Activated T-cell treated with anti-CD3 and anti-CD28 coated beads for 1 hour (primary cell): ENCODE measurements at regions not wholly inside any gene's neighbourhood (a gene's known extent, or its start where the extent isn't known, plus 50 kb on each side); places are given as distances from the start of the nearest gene placed in this dataset.
"Not testable (repeated sequence)": the region's sequence is repeated elsewhere in the genome, so short reads cannot be mapped to it uniquely, and the experiment has no call there.

Experiments used
- DNase-seq: peaks from one replicate; pipeline ENCODE4 v3.0.0-alpha.2; 2020; ENCODE audit warnings: low read depth

DNA sequence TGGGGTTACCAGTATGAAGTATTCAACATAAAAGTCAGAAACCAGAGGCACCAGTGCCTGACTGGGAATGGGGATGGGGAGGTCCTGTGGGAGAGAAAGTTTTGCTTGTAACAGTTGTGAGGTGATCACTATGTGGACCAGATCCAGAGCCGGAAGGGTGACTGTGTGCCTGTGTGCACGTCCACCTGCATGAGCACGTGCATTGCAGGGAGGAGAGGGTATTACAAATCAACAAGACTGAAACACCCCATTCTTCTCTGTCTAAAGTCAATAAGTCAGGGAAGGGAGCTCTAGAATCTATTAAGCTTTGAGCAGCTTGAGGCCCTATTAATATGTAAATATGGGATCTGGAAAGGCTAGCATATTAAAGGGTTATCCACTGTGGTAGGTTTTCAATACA lies 241.0 kb upstream of the ACVR2A start:
- DNase-seq = no peak

- DNase-seq = no peak
Observed at GRCh38 chr2:147603447-147603846, 241.4 kb upstream of the ACVR2A start.

DNA sequence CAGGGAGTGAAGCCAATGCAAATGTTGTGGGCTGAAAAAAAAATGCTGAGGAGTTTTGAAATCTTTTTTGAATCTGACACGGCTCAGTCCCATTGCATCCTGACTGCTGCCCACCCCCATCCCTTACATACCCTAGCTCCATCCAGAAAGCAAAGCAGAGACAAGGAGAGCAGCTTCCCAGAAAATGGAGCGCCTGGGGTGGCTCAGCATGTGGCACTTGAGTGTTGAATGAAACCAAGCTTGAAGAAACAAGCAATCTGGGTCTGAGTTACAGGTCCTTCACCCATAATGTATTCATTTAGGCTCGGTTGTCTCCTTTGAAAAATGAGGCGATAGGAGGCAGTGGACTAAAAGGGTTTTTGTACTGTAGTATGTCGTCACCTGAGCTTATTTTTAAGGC lies 244.2 kb upstream of the ACVR2A start:
- DNase-seq = no peak

DNA sequence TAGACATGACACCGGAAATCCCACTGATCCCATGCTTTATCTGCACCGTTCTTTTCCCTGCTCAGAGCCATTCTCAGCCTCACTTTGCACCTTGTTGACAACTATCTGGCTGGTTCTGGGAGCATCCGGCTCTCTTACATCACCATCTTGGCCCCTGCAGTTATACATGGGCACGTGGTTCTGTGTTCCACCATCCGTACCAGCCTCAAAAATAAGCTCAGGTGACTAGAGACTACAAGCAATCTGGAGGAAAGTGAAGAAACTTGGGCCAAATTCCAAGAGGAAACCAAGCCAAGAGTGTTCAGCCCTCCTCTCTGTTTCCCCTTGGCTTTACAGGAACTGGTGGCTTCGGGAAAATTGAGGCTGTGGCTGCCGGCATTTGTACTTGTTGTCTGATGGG lies 244.6 kb upstream of the ACVR2A start:
- no peak for DNase-seq

- no peak for DNase-seq
Observed at GRCh38 chr2:147595200-147595599, 249.6 kb upstream of the ACVR2A start.

DNA sequence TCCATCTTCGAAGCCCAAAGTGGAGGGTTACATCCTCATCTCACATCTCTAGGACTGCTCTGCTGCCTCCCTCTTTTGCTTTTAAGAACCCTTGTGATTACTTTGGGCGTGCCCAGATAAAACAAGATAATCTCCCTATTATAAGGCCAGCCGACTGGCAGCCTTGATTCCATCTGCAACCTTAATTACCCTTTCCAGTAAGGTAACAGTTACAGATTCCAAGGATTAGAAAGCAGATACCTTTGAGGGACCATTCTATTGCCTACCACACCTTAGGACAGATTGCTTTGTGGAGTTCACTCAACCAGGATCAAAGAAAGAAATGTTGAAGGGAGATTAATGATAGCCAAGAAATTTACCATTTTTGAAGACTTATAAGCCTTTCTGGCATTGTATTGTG lies 250.8 kb upstream of the ACVR2A start:
- DNase-seq = no peak

DNA sequence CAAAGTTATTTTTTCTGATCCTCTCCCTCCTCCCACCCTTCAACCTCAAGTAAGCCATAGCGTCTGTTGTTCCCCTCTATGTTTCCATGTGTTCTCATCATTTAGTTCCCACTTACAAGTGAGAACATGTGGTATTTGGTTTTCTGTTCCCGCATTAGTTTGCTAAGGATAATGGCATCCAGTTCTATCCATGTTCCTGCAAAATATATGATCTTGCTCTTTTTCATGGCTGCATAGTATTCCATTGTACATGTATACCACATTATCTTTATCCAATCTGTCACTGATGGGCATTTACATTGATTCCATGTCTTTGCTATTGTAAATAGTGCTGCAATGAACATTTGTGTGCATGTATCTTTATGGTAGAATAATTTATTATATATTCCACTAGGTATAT lies 252.0 kb upstream of the ACVR2A start:
- DNase-seq = not testable (repeated sequence)

DNA sequence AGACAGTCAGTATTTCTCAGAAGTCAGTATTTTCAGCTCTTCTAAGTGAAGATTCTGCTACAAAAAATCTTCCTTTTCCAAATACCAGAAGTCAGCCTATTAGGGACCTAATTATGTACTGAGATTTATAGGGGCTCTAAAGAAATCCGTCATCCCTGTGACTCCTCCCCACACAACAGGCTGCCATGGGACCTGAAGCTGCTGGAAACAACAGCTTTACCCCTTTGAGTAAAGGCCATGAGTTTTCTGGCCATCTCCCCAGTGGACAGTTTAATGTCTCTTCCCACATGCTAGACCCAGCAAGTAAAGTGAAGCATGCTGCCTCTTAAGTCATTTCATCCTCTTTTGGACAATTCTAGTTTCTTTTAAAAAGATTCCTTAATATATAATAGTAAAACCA lies 255.7 kb upstream of the ACVR2A start:
- no peak for DNase-seq

- DNase-seq = no peak
Observed at GRCh38 chr2:147588191-147588590, 256.6 kb upstream of the ACVR2A start.

DNA sequence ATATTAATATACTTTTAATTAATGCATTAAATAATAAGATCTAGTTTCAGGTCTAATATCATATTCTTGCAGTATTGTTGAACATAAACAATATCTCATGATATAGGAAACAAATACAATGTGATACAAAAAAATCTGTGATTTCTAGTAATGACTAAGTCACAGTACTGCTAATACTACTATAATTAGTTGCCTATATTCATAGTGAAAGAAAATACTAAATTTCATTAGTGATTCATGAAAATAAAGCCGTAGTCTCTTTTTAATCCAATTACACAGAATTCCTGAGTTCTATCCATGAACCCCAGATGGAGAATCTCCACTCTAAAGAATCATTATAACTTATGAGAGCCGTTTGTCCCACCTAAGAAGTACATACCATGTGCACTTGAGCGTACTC lies 266.3 kb upstream of the ACVR2A start:
- DNase-seq = no peak

- no peak for DNase-seq
Observed at GRCh38 chr2:147577998-147578380, 266.8 kb upstream of the ACVR2A start.

- DNase-seq = no peak
Observed at GRCh38 chr2:147577323-147577997, 267.4 kb upstream of the ACVR2A start.

DNA sequence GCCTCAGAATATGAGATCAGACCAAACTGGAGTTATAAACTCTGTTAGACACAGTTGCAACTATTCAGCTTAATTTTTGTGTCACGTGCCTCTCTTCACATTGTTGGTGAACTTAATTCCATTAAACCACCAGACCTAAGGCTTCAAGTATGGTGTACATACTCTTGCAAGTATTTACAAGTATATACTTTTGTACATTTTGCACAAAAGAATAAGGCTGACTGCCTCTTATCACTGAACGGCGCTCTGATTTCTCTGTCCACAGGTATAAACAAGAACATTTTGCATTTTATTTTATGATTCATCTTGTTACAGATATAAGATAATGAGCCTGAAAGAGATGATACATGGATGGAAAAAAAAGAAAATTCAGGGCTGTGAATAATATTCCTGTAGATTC lies 269.7 kb upstream of the ACVR2A start:
- DNase-seq = no peak

DNA sequence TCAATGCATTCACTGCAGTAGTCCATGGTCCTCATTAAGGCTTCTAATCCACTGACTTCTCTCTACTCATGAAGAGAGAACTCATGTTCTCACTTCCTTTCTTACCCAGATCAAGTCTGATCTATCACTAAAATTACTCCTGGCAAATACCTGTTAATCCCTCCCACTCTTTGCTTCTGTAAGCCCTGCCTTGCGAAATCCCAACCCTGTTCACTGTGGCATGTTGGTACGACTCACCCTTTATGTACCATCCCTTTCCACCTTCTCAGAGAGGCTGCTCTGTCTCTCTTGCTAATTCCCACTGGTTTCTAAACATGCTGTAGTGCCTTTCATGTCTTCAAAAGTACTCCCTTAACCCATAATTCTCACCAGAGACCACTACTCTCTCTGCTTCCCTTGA lies 272.2 kb upstream of the ACVR2A start:
- DNase-seq = no peak

DNA sequence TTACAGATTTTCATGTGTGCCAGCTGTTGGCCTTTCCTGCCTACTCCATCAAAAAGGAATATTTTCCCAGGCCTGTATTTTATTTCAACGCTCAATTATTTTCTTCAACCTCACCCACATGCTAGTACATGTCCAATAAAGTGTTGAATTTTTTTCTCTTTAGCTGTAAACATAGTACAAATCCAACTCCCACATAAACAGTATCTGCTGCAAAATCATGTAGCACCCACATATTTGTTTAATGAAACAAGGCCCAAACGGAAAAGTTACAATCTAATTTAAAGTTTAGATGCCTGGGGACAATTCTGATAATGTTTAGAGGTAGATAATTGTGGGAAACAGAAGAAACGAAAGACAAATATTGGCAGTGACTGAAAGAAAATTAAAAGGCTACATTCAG lies 275.4 kb upstream of the ACVR2A start:
- no peak for DNase-seq

GRCh38 chr2:147568109-147568508 lies 276.7 kb upstream of the ACVR2A start:
- no peak for DNase-seq

DNA sequence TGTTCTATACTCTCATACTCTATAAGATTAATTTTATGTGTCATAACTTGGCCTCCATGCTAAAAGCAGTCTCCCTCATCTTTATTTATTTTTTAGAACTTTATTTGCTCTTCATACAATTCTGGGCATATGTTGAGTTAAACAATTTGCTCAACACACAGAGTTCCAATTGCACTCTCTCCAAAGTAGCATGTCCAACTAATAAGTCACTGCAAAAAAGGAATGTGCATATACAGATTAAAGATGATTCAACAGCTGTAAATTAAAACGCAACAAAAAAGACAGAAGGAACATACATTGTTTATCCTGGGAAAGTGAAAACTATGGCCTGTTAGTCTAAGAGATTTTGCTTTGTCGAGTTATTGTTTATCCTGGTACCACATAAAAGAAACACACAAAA lies 277.7 kb upstream of the ACVR2A start:
- DNase-seq = no peak

DNA sequence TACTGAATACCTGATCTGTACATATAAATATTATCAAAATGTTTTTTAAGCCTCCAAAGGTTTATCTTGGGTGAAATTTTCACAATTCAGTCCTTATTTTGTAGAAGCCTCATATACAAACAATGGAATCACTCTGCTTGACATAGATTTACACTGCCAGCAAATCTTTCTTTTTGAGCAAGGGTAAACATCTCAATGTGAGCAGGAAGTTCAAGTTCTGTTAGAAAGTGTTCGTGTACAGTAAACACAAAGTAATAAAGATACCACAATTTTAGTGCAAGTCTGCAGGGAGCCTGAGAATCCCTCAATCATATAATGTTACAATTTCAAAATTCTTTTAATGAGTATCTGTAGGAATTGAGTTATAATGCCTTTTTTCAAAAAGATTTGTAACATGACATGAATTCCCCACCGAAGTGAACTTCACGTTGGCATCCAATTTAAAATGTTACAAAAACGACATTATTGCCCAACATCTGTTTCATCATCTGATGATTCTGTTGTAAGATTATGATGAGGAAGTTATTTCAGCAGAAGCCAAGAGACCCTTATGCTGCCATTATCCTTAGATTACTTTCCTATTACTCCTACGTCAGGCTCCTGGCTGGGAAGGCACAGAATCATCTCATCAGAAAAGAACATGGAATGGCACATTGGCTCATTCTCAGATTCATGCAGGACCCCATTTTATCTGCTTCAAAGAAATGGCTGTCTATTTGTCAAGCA lies 283.9 kb upstream of the ACVR2A start:
- no peak for DNase-seq

- no peak for DNase-seq
Observed at GRCh38 chr2:147559070-147559725, 285.6 kb upstream of the ACVR2A start.

DNA sequence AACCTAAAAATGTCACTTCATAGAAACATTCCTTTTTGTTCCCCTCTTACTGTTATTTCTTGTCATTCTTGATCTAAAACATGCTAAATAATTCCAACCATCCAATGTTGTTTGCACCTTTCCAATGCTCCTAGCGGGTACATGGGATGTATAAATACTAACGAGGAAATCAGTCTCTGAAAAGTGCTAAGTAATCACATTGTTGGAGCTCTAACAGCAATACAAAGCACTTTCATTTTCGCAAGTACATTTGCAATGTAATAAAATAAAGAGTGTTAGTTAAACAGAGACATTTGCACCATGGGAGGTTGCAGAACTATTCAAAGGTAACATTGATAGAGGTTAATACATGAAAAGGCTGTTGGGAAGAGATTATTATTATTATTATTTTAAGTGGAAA lies 286.2 kb upstream of the ACVR2A start:
- DNase-seq = no peak

DNA sequence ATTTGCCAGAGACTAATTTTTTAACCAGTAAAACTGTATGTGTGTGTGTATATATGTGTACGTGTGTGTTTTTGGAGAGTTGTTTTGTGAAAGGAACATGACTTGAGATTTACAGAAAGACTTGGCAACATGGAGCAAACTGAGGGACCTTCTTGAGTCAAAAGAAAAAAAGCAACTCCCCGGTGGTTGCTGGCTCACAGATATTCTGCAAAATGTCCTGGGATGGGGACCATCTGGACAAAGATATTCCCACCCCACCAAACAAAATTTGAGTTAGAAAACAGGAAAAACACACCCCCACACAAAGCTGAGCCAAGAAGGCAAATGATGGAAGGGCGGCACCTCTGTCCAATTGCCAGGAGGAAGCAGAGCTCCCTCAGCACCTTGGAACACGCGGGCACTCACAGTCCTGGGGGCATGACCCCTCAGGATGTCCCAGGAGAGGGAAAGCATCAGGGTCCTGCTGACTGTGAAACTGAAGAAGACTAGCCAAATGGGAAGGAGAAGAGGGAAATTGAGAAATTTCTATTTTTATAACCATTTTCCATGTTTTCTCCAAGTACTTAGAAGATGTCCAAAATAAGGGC lies 290.2 kb upstream of the ACVR2A start:
- no peak for DNase-seq

DNA sequence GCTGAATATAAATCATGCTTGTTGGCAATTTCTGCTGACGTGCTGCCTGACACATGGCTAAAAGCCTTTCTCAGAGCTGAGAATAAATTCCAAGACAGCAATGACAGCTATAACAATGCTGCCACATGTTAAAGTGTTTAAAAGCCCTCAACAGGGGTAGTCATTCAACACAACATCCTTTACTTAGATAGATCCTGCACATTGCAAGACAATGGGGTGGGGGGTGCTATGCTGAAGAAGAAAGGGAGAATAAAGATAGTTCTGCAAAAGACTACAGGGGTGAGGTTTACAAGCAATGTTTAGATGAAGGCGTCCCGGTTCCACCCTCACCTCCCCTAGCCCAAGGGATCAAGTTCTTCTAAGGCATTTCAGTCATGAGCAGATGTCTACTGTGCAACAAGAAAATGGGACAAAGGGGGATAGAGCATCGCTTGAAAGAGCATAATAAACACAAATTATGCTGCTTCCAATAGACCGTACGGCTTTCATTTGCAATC lies 291.0 kb upstream of the ACVR2A start:
- DNase-seq = no peak
